GM21717 (cell line): ENCODE measurements at regions not wholly inside any gene's neighbourhood (a gene's known extent, or its start where the extent isn't known, plus 50 kb on each side); places are given as distances from the start of the nearest gene placed in this dataset.

Experiments used
- ATAC-seq: cut with Tn5 transposase; IDR thresholded peaks from one replicate; pipeline ENCODE4 v1.9.1; 2021; ENCODE audit warnings: mild to moderate bottlenecking, moderate library complexity; ENCODE audit not compliant: unreplicated experiment

- ATAC-seq, result no peak
These were observed 112.8 kb downstream of the SAMD5 start for GRCh38 chr6:147621263-147621662.

- ATAC-seq, result no peak
These were observed 113.5 kb downstream of the SAMD5 start for GRCh38 chr6:147621961-147622360.

GRCh38 chr6:147624946-147625515 is 116.5 kb downstream of the SAMD5 start:
- no peak for ATAC-seq

GRCh38 chr6:147625946-147626345 is 117.5 kb downstream of the SAMD5 start:
- ATAC-seq, result no peak

- ATAC-seq, result no peak
These were observed 118.9 kb downstream of the SAMD5 start for GRCh38 chr6:147627411-147627810.

DNA sequence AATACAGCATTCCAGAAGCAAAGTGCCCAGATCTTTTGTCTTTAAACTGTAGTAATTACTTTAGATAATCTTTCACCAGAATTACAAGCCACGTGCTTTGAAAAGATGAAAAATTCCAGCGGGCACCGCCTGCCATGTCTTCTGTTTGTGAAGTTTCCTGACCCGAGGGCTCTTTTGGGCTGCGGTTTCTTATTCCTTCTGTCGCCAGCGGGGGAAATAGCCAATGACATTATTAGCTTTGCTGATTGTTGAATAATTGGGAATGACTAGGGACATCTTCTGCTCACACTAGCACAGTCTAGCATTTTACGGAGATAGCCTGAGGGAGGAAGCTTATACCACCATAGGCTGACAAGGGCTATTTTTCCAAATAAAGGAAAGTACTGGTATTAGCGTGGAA is 124.7 kb downstream of the SAMD5 start:
- no peak for ATAC-seq

GRCh38 chr6:147637620-147638195 is 129.2 kb downstream of the SAMD5 start:
- ATAC-seq, result no peak

DNA sequence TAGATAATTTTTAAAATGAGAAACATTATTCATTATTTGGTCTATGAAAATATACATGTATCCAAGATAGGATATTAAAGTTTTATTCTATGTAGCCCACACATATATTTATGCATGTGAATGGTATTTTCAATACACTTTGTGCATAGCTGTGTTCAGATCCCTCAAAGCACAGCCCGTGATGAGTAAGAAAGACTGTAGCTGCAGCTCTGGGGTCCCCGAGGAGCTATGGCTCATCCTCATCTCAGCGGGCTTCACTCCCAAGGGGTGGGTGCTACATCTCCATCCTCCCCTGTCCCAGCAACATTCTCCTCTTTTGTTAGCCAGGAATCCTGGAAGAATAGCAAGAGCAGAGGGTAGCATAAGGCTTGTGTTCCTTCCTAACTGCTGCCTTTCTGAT is 130.8 kb downstream of the SAMD5 start:
- no peak for ATAC-seq

DNA sequence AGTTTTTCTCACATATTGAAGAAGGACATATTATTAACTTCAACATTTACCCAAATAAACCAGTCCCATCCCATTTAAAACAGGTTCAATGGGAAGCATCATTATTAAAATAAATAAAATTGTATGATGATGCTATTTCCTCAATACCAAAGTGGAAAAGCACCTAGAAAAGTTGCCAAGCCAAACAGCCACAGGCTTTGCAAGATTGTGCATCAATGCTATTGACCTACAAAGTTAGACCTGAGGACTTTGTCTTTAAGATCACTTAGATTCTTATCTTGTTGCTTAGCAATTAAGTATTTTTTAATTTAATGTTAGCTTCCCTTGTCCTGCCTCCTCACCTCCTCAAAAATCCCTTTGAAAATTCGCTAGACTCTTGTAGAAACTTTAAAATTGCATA is 132.1 kb downstream of the SAMD5 start:
- ATAC-seq, result no peak

GRCh38 chr6:147641511-147641910 is 133.0 kb downstream of the SAMD5 start:
- ATAC-seq, result no peak

- no peak for ATAC-seq
These were observed 134.0 kb downstream of the SAMD5 start for GRCh38 chr6:147642458-147642857.

- ATAC-seq, result no peak
These were observed 135.1 kb downstream of the SAMD5 start for GRCh38 chr6:147643341-147644200.

DNA sequence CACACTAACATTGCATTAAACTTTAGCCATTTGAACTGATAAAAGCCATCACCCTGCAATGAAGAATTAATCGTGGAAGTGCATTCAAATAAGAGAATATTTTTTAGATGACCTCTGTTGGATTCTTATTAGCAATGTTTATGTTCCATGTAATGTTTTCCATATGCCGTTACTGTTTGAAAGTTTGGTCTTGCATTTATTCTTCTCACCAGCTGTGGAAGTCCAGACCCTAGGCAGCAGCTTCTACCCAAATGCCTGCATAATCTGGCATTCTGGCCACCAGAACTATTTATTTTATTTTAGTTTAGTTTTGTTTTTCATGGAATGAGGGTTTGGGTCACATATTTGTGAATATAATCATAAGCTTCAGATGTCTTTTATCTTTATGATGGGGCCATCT is 140.4 kb downstream of the SAMD5 start:
- ATAC-seq, result no peak

GRCh38 chr6:147651249-147652063 is 143.0 kb downstream of the SAMD5 start:
- no peak for ATAC-seq

GRCh38 chr6:147653631-147654030 is 145.1 kb downstream of the SAMD5 start:
- no peak for ATAC-seq

GRCh38 chr6:147654103-147654845 is 145.8 kb downstream of the SAMD5 start:
- no peak for ATAC-seq

- ATAC-seq, result no peak
These were observed 152.1 kb downstream of the SAMD5 start for GRCh38 chr6:147660334-147661311.

- ATAC-seq, result no peak
These were observed 154.2 kb downstream of the SAMD5 start for GRCh38 chr6:147662646-147663045.

DNA sequence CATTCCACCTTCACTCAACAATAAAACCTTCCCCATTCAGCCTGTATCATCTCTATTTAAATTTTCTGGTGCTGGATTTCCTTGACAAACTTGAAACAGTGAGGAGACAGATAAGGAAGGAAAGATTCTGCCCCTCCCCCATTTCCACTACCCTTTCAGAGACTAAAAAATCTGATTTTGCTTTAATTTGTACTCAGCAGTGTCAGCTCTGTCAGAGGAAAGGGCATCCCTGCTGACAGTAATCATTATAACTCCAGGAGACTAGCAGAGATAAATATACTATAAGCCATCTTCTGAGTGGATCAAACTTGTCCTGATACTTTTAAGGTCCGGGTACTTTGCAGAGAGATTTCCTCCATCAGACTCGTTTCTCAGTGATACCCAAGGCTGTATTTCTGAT is 155.6 kb downstream of the SAMD5 start:
- ATAC-seq, result no peak
